ENCODE measurements at regions not wholly inside any gene's neighbourhood (a gene's known extent, or its start where the extent isn't known, plus 50 kb on each side); places are given as distances from the start of the nearest gene placed in this dataset.
"Not testable (repeated sequence)": the region's sequence is repeated elsewhere in the genome, so short reads cannot be mapped to it uniquely, and the experiment has no call there.

DNA sequence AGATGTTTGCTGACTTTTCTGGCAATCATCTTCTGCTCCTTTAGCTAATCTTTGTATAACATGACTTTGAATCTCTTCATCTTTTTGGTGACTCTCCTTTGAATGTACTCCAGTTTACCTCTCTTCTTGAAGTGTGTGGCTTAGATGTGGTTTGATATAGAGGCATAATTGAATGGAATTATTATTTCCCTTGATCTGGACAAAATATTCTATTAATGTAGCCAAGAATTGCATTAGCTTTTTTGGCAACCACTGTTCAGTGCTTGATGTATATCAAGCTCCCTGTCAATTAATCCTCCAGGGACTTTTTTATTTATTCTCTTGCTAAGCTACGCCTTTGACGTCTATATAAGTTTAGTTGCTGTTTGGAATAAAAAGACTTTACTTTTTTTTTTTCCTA is 490.8 kb downstream of the PCDH20 start:
- no peak for DNase-seq (ENCODE audit: low read depth in 2 of 2)

DNA sequence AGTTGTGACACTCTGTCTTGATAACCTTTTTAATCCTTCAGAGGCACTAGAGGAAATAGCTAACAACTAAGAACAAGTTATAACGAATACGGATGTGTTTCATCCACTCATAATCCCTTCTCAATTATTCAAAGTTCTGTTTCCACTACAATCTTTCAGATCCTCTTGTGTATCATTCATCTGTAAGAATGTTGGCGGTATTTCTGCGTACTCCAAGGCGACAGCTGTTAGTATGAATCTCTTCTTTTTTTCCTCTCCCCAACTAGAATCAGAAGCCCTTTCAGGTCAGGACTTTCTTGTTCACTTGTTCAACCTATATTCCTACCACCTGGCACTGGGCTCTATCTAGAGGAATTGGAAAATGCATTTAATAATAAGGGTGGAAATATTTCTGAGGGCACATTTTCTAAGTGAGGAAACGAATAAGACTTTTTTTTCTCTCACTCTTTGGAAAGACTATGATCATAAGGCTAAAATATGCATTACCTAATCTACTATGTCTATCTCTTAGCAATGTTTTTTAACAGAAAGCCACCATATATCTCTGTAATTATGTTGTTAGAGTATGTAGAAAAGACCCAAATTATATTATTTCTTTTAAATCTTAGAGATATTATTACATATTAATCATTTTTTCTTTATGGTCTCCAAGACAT is 492.9 kb downstream of the PCDH20 start:
- no peak for DNase-seq (ENCODE audit: low read depth in 2 of 2)

DNA sequence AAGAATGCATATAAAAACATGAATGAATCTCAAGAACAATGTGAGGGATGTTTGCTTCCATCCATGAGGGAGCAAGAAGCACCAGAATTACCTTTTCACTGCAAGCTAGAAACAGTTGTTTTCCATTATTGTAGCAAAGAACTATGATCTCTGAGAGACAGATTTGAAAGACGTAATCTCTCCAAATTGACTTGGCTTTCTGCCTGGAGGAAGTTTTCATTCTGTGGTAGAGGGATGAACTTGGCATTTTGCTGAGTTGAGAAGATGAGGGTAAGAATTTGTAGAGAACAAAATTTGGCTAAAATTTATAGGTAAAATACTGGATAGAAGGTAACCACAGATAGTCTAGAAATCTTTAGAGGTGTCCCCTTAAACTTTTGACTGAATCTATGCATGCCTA is 496.8 kb downstream of the TDRD3 start:
- DNase-seq (ENCODE audit: low read depth in 2 of 2) = no peak

DNA sequence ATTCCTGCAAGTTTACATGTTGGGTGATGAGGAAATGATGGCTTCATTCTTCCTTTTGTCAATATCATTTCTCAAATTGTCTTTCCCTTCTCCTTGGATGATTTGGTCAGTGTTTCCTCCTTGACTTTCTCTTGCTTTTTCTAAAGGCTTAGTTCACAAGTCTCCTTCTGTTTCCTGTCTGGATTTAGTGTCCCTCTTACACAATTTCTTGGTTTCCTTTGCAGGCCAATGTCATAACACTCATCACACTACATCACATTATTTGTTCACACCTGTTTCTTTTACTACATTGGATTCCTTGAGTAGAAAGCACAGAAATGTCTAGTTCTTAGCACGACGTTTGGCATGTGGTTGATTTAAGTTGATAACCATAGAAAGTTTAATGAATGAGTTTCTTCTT is 490.7 kb downstream of the TDRD3 start:
- no peak for DNase-seq (ENCODE audit: low read depth in 2 of 2)

DNA sequence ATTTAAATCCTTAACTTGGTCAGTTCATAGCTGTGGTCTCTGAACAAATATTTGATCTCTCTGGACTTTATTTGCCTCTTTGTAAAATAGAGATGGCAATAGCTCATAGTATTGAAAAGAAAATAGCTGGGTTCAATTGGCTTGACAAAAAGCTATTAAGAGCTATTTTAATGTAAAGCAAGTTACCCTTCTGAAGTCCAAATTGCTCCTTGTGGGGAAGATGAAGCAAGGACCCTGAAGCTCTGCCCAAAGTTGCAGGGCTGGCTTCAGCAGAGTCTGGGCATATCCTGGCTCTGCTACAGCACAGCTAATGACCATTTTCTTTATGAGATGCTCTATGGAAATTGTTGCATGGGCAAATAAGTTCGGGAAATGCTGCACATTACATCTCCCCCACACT is 484.5 kb downstream of the TDRD3 start:
- DNase-seq (ENCODE audit: low read depth in 2 of 2) = no peak

- no peak for DNase-seq (ENCODE audit: low read depth in 2 of 2)
Measured at GRCh38 chr13:60873116-60873515, 476.1 kb downstream of the TDRD3 start.

- DNase-seq (ENCODE audit: low read depth in 2 of 2) = no peak
Measured at GRCh38 chr13:60869941-60870613, 473.1 kb downstream of the TDRD3 start.

DNA sequence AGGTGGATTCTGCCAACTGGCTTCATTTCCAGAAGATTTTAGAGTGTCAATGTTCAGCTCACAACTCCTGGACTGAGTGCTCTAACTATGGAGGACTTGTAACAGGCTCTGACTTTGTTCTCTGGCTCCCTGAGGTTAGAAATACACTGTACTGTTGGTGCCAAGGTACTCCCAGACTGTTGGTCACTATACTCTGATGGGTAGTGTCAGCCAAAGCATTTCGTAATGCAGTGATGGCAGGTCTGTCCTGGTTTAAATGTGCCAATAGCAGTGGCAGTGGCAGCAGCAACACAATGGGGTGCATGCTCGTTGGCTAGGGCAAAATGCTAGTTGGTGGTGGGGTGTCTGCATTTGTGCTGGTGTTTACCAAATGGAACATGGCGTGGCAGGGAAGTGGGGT is 472.2 kb downstream of the TDRD3 start:
- DNase-seq (ENCODE audit: low read depth in 2 of 2) = no peak

GRCh38 chr13:60862036-60862435 is 465.0 kb downstream of the TDRD3 start:
- DNase-seq (ENCODE audit: low read depth in 2 of 2) = no peak

GRCh38 chr13:60857698-60858097 is 460.7 kb downstream of the TDRD3 start:
- DNase-seq (ENCODE audit: low read depth in 2 of 2) = no peak

GRCh38 chr13:60852886-60853285 is 455.9 kb downstream of the TDRD3 start:
- no peak for DNase-seq (ENCODE audit: low read depth in 2 of 2)

DNA sequence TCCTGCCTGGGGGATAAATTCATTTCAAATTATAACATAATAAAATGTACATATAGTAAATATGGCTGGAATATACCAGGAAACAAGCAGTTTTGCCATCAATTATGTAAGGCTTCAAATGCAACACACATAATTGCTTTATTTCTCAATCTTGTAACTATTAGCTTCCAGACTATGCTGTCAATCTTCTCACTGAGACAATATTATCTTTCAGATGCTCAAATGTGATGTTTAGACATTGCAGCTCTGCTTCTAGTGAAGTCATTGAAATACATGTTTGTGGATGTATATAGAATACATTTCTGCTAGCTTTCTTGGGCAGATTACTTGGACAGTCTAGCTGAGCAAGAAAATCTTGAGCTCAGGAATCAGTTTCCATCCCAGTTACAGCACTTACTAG is 454.4 kb downstream of the TDRD3 start:
- DNase-seq (ENCODE audit: low read depth in 2 of 2) = no peak

GRCh38 chr13:60850526-60850925 is 453.5 kb downstream of the TDRD3 start:
- no peak for DNase-seq (ENCODE audit: low read depth in 2 of 2)

- DNase-seq (ENCODE audit: low read depth in 2 of 2) = no peak
Measured at GRCh38 chr13:60838581-60838980, 441.6 kb downstream of the TDRD3 start.

GRCh38 chr13:60837806-60838205 is 440.8 kb downstream of the TDRD3 start:
- no peak for DNase-seq (ENCODE audit: low read depth in 2 of 2)

DNA sequence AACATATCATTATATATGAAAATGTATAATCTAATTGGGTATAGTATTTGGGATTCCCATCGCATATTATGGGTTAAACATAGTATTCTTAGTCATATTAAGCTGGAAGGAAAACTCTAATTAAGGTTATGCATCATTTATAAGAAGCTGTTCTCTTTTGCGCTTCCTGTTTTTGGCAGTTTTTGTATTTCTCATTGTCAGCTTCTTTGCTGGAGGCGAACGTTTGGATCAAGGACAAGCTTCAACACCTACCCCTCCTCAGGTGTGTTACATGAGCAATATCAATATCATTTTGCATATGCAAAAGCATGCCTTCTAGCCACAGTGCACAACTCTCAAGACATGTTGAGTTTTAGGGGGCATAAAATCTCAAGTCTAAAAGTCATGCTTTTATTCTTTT is 439.8 kb downstream of the TDRD3 start:
- no peak for DNase-seq (ENCODE audit: low read depth in 2 of 2)

- DNase-seq (ENCODE audit: low read depth in 2 of 2) = no peak
Measured at GRCh38 chr13:60811581-60811980, 414.6 kb downstream of the TDRD3 start.

GRCh38 chr13:60805640-60806039 is 408.6 kb downstream of the TDRD3 start:
- DNase-seq (ENCODE audit: low read depth in 2 of 2) = not testable (repeated sequence)

DNA sequence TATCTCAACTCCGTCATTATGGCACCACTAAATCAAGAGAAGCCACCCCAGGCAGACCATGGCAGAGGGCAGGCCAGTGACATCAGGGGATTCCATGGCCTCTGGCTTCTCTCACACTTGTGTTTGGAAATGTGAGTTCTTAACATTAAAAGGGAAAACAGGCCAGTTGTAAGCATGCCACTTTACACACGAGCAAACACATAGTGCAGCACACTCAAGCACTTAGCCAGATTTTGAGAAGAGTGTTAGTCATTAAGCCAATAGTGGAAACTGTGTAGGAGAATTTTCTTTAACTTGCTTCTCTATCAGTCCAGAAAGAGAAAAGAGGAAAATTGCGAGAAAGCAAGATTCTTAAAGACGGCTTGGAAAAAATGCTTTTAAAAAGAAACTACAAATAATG is 401.5 kb downstream of the TDRD3 start:
- DNase-seq (ENCODE audit: low read depth in 2 of 2) = no peak

GRCh38 chr13:60797112-60797511 is 400.1 kb downstream of the TDRD3 start:
- no peak for DNase-seq (ENCODE audit: low read depth in 2 of 2)

- DNase-seq (ENCODE audit: low read depth in 2 of 2) = no peak
Measured at GRCh38 chr13:60794751-60795150, 397.7 kb downstream of the TDRD3 start.

DNA sequence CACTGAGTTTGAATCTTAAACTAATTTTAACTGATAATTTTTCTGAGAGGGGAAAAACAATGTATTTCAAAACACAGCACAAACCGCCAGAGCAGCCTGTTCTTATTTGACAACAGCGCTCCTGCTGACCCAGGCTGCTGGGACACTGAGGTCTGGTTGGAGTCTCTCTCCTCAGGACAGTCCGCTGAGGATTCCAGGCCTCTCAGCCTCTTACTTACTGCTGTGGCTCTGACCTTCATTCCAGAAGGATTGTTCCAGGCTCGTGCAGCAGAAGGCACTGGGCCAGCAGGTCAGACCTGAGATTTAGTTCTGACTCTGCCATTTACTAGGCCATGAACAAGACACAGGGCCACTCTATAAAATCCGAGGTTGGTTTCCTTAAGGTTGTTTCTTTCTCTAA is 393.6 kb downstream of the TDRD3 start:
- DNase-seq (ENCODE audit: low read depth in 2 of 2) = no peak

- DNase-seq (ENCODE audit: low read depth in 2 of 2) = no peak
Measured at GRCh38 chr13:60788156-60788829, 391.3 kb downstream of the TDRD3 start.

Data from stimulated activated CD4-positive, alpha-beta T cell treated with anti-CD3 and anti-CD28 coated beads, Interleukin-4, amount 100 ng/mL, for 48 hours (primary cell).